ENCODE measurements at regions not wholly inside any gene's neighbourhood (a gene's known extent, or its start where the extent isn't known, plus 50 kb on each side); places are given as distances from the start of the nearest gene placed in this dataset.

- TF ChIP-seq POLR2A (IDR thresholded peaks at IDR 0.05) (no peak), CTCF (IDR thresholded peaks at IDR 0.05) (no peak), POLR2AphosphoS5 (IDR thresholded peaks at IDR 0.05) (no peak)
Observed at GRCh38 chr19:30856786-30857185, 484.6 kb downstream of the ZNF536 start.
